ENCODE measurements at regions not wholly inside any gene's neighbourhood (a gene's known extent, or its start where the extent isn't known, plus 50 kb on each side); places are given as distances from the start of the nearest gene placed in this dataset.

- no peak overlapping the region for H3K27ac ChIP-seq (replicated peaks)
- H3K27me3 ChIP-seq (ENCODE audit: insufficient read depth, poor library complexity, severe bottlenecking): no peaks in the 10 kb centered on the region
- TF ChIP-seq GABPA (IDR thresholded peaks at IDR 0.05; ENCODE audit: low read depth) (no peak), REST (IDR thresholded peaks at IDR 0.05; ENCODE audit: insufficient replicate concordance, low read depth) (no peak), CTCF (IDR thresholded peaks at IDR 0.05; ENCODE audit: insufficient read depth, low read length) (no peak), POLR2AphosphoS5 (IDR thresholded peaks at IDR 0.05; ENCODE audit: low read depth) (no peak), SPI1 (IDR thresholded peaks at IDR 0.05; ENCODE audit: borderline replicate concordance, low read depth) (no peak)
- DNase-seq (ENCODE audit: low read depth in 1 of 2, low spot score in 1 of 2): no peak
- H3K4me3 ChIP-seq (replicated peaks; ENCODE audit: insufficient read depth, low read length): no peak overlapping the region
Measured at GRCh38 chr20:40449144-40449690, 239.8 kb downstream of the MAFB start.

- DNase-seq (ENCODE audit: low read depth in 1 of 2, low spot score in 1 of 2): no peak
- TF ChIP-seq REST (IDR thresholded peaks at IDR 0.05; ENCODE audit: insufficient replicate concordance, low read depth) (no peak), SPI1 (IDR thresholded peaks at IDR 0.05; ENCODE audit: borderline replicate concordance, low read depth) (no peak), POLR2AphosphoS5 (IDR thresholded peaks at IDR 0.05; ENCODE audit: low read depth) (no peak), GABPA (IDR thresholded peaks at IDR 0.05; ENCODE audit: low read depth) (no peak), CTCF (IDR thresholded peaks at IDR 0.05; ENCODE audit: insufficient read depth, low read length) (no peak)
- H3K27me3 ChIP-seq (ENCODE audit: insufficient read depth, poor library complexity, severe bottlenecking): no peaks in the 10 kb centered on the region
- H3K4me3 ChIP-seq (replicated peaks; ENCODE audit: insufficient read depth, low read length): no peak overlapping the region
- H3K27ac ChIP-seq (replicated peaks): no peak overlapping the region
Measured at GRCh38 chr20:40446888-40447287, 242.1 kb downstream of the MAFB start.

GRCh38 chr20:40444516-40444915, 244.5 kb downstream of the MAFB start:
- Histone ChIP-seq H3K27me3 (ENCODE audit: insufficient read depth, poor library complexity, severe bottlenecking) (no peaks in the 10 kb centered on the region), H3K27ac (replicated peaks) (no peak overlapping the region), H3K4me3 (replicated peaks; ENCODE audit: insufficient read depth, low read length) (no peak overlapping the region)
- no peak for DNase-seq (ENCODE audit: low read depth in 1 of 2, low spot score in 1 of 2)
- TF ChIP-seq CTCF (IDR thresholded peaks at IDR 0.05; ENCODE audit: insufficient read depth, low read length): no peak
- TF ChIP-seq POLR2AphosphoS5 (IDR thresholded peaks at IDR 0.05; ENCODE audit: low read depth): no peak
- no peak for TF ChIP-seq SPI1 (IDR thresholded peaks at IDR 0.05; ENCODE audit: borderline replicate concordance, low read depth)
- TF ChIP-seq REST (IDR thresholded peaks at IDR 0.05; ENCODE audit: insufficient replicate concordance, low read depth): no peak
